Endodermal cell (in vitro differentiated cells): ENCODE measurements at regions not wholly inside any gene's neighbourhood (a gene's known extent, or its start where the extent isn't known, plus 50 kb on each side); places are given as distances from the start of the nearest gene placed in this dataset.
A peak's percentile ranks its signal among the peaks of the same experiment; 100 is the strongest.

Experiments
- DNase-seq: peaks from one replicate; pipeline ENCODE4 v3.0.0-alpha.2; 2017
- H3K27ac ChIP-seq: 2 replicates; pipeline ENCODE4 v1.5.1; 2013; ENCODE audit warnings: mild to moderate bottlenecking, low read depth, low read length, moderate library complexity
- H3K27me3 ChIP-seq: 2 replicates; pipeline ENCODE4 v1.6.1; 2013; ENCODE audit warnings: mild to moderate bottlenecking, low read length, moderate library complexity; ENCODE audit not compliant: insufficient read depth, control insufficient read depth, poor library complexity, severe bottlenecking
- H3K36me3 ChIP-seq: 2 replicates; pipeline ENCODE4 v1.7.0; 2013; ENCODE audit warnings: mild to moderate bottlenecking, low read length, moderate library complexity; ENCODE audit not compliant: control insufficient read depth, insufficient read depth
- H3K4me1 ChIP-seq: one replicate; pipeline ENCODE4 v1.7.0; 2013; ENCODE audit warnings: low read length; ENCODE audit not compliant: control insufficient read depth, insufficient read depth
- H3K4me3 ChIP-seq: 2 replicates; pipeline ENCODE4 v1.5.1; 2013; ENCODE audit warnings: mild to moderate bottlenecking, low read length, moderate library complexity
- H3K9ac ChIP-seq: 2 replicates; pipeline ENCODE4 v1.6.1; 2013; ENCODE audit warnings: mild to moderate bottlenecking, low read length, moderate library complexity; ENCODE audit not compliant: poor library complexity, severe bottlenecking; ENCODE audit errors: extremely low read depth
- H3K9me3 ChIP-seq: 2 replicates; pipeline ENCODE4 v1.6.1; 2013; ENCODE audit warnings: mild to moderate bottlenecking, low read length, moderate library complexity; ENCODE audit not compliant: control insufficient read depth
- H3K27ac Mint-ChIP-seq: 2 replicates; pipeline ENCODE4 v1.8.0; 2020; ENCODE audit warnings: mixed read lengths
- H3K27me3 Mint-ChIP-seq: 2 replicates; pipeline ENCODE4 v1.8.0; 2021; ENCODE audit warnings: mild to moderate bottlenecking, mixed read lengths; ENCODE audit not compliant: insufficient read depth
- H3K36me3 Mint-ChIP-seq: 2 replicates; pipeline ENCODE4 v1.8.0; 2020; ENCODE audit warnings: low read depth, mixed read lengths
- H3K4me1 Mint-ChIP-seq: 2 replicates; pipeline ENCODE4 v1.8.0; 2020; ENCODE audit warnings: mixed read lengths
- H3K4me3 Mint-ChIP-seq: 2 replicates; pipeline ENCODE4 v1.8.0; 2020; ENCODE audit warnings: mild to moderate bottlenecking, moderate library complexity, mixed read lengths
- H3K9me3 Mint-ChIP-seq: 2 replicates; pipeline ENCODE4 v1.8.0; 2020; ENCODE audit warnings: mild to moderate bottlenecking, mixed read lengths
- CTCF ChIP-seq: fragments of 200-600 bp; sonication (generic); conservative IDR thresholded peaks from 2 replicates; pipeline ENCODE4 v1.5.0; 2021; ENCODE audit warnings: antibody characterized with exemption, mild to moderate bottlenecking
- whole genome bisulfite sequencing, 2 experiments: methylation state at CpG; one replicate each; pipeline versions ENCODE4 v1.1.5 to v1.1.7; 2013; ENCODE audit warnings: missing lambda C conversion rate in 2 of 2, mixed read lengths in 1 of 2; ENCODE audit not compliant: insufficient coverage in 1 of 2, insufficient read length in 1 of 2; 5-methylcytosine and 5-hydroxymethylcytosine counted together

- H3K27me3 Mint-ChIP-seq = peaks cover 38% of the 10 kb centered on the region
- TF ChIP-seq CTCF = no peak
Observed at GRCh38 chr3:87796137-87796842, 262.5 kb downstream of the CGGBP1 start.

GRCh38 chr3:87795701-87796100 lies 263.1 kb downstream of the CGGBP1 start:
- Histone ChIP-seq H3K4me1 (no peaks in the 10 kb centered on the region), H3K36me3 (no peaks in the 10 kb centered on the region), H3K4me3 (no peak overlapping the region), H3K27ac (no peak overlapping the region), H3K9ac (no peak overlapping the region), H3K27me3 (peaks cover 38% of the 10 kb centered on the region), H3K9me3 (no peaks in the 10 kb centered on the region)
- TF ChIP-seq CTCF = no peak
- Mint-ChIP-seq H3K36me3 (no peaks in the 10 kb centered on the region), H3K4me1 (peaks cover 16% of the 10 kb centered on the region), H3K27me3 (peaks cover 44% of the 10 kb centered on the region), H3K27ac (no peak overlapping the region), H3K9me3 (no peaks in the 10 kb centered on the region), H3K4me3 (no peak overlapping the region)
- DNase-seq = no peak
- 79 to 100% methylated on average over 1 of the region's 1 CpG for WGBS, 2 experiments

More at GRCh38 chr3:87796137-87796842, 262.5 kb downstream of the CGGBP1 start:
- Histone ChIP-seq H3K9ac (no peak overlapping the region), H3K27me3 (peaks cover 33% of the 10 kb centered on the region), H3K4me3 (no peak overlapping the region), H3K27ac (no peak overlapping the region), H3K9me3 (no peaks in the 10 kb centered on the region), H3K36me3 (no peaks in the 10 kb centered on the region), H3K4me1 (no peaks in the 10 kb centered on the region)
- Mint-ChIP-seq H3K9me3 (no peaks in the 10 kb centered on the region), H3K4me3 (no peak overlapping the region), H3K36me3 (no peaks in the 10 kb centered on the region), H3K27ac (no peak overlapping the region), H3K4me1 (peaks cover 18% of the 10 kb centered on the region)
- WGBS, 2 experiments = 86 to 92% methylated on average over 2 of the region's 2 CpGs
- DNase-seq = no peak

- Mint-ChIP-seq H3K9me3 (no peaks in the 10 kb centered on the region), H3K4me1 (peaks cover 8% of the 10 kb centered on the region), H3K36me3 (no peaks in the 10 kb centered on the region), H3K27ac (no peak overlapping the region), H3K27me3 (peaks cover 50% of the 10 kb centered on the region), H3K4me3 (peak overlapping the region; percentile 70)
- 10 to 22% methylated on average over 10 to 17 of the region's 17 CpGs for WGBS, 2 experiments
- peak overlapping the region; percentile 85 for H3K4me3 ChIP-seq
- no peaks in the 10 kb centered on the region for H3K36me3 ChIP-seq
- H3K27me3 ChIP-seq = peaks cover 40% of the 10 kb centered on the region
- DNase-seq = peak; percentile 76
- no peaks in the 10 kb centered on the region for H3K4me1 ChIP-seq
- H3K9me3 ChIP-seq = no peaks in the 10 kb centered on the region
- no peak for TF ChIP-seq CTCF
- no peak overlapping the region for H3K27ac ChIP-seq
- H3K9ac ChIP-seq = peak overlapping the region; percentile 38
Observed at GRCh38 chr3:87793337-87793877, 265.4 kb downstream of the CGGBP1 start.
